ENCODE measurements at regions not wholly inside any gene's neighbourhood (a gene's known extent, or its start where the extent isn't known, plus 50 kb on each side); places are given as distances from the start of the nearest gene placed in this dataset.

DNA sequence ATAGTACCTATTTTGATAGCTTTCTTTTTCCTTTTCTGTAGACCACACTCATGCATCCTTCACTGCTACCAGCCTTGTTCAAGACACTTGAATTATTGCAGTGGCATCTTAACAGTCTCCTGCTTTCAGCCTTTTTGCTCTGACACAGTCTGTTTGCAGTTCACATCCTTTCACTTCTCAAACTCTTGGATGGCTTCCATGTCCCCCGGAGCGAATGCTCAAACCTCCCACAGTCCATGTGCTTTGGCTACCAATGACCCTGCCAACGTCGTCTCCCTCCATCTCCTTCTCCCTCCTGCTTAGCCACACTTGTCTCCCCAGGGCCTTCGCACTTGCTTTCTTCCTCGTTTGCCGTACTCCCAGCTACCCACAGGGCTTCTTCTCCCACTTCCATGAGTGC, 270.0 kb upstream of the ZFP64 start:
- Mint-ChIP-seq H3K27ac (no peak overlapping the region), H3K4me1 (peaks cover 7% of the 10 kb centered on the region), H3K4me3 (no peak overlapping the region), H3K27me3 (ENCODE audit: low read depth) (no peaks in the 10 kb centered on the region), H3K36me3 (no peaks in the 10 kb centered on the region), H3K9me3 (peaks cover 23% of the 10 kb centered on the region)
- ChIA-PET POLR2A (no interaction called here), CTCF (no interaction called here)
- DNase-seq (ENCODE audit: low spot score) (no peak), ATAC-seq (no peak)
- no peak for TF ChIP-seq KAT7 (CRISPR knock-in tag; IDR thresholded peaks at IDR 0.05; ENCODE audit: borderline replicate concordance)
- no peak for TF ChIP-seq TCF7 (CRISPR knock-in tag; IDR thresholded peaks at IDR 0.05; ENCODE audit: low read depth)
- no peak for TF ChIP-seq ZNF281 (CRISPR knock-in tag; IDR thresholded peaks at IDR 0.05)
- TF ChIP-seq, protein P1, sequence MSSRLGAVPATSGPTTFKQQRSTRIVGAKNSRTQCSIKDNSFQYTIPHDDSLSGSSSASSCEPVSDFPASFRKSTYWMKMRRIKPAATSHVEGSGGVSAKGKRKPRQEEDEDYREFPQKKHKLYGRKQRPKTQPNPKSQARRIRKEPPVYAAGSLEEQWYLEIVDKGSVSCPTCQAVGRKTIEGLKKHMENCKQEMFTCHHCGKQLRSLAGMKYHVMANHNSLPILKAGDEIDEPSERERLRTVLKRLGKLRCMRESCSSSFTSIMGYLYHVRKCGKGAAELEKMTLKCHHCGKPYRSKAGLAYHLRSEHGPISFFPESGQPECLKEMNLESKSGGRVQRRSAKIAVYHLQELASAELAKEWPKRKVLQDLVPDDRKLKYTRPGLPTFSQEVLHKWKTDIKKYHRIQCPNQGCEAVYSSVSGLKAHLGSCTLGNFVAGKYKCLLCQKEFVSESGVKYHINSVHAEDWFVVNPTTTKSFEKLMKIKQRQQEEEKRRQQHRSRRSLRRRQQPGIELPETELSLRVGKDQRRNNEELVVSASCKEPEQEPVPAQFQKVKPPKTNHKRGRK (CRISPR knock-in tag; IDR thresholded peaks at IDR 0.05; ENCODE audit: borderline replicate concordance): no peak

GRCh38 chr20:52459150-52459549, 267.6 kb upstream of the ZFP64 start:
- H3K4me3 Mint-ChIP-seq: no peak overlapping the region
- no peaks in the 10 kb centered on the region for H3K4me1 Mint-ChIP-seq
- no peaks in the 10 kb centered on the region for H3K27me3 Mint-ChIP-seq (ENCODE audit: low read depth)
- TF ChIP-seq TP53 (CRISPR knock-in tag; IDR thresholded peaks at IDR 0.05) (no peak), JAZF1 (CRISPR knock-in tag; IDR thresholded peaks at IDR 0.05) (no peak), USF1 (CRISPR knock-in tag; IDR thresholded peaks at IDR 0.05) (no peak), NFYB (CRISPR knock-in tag; conservative IDR thresholded peaks at IDR 0.05; ENCODE audit: low read depth) (no peak), ZNF281 (CRISPR knock-in tag; IDR thresholded peaks at IDR 0.05) (no peak), JUN (CRISPR knock-in tag; IDR thresholded peaks at IDR 0.05) (no peak), SP1 (CRISPR knock-in tag; conservative IDR thresholded peaks at IDR 0.05) (no peak), CREM (CRISPR knock-in tag; IDR thresholded peaks at IDR 0.05) (no peak), MLX (CRISPR knock-in tag; IDR thresholded peaks at IDR 0.05) (no peak), ZNF671 (CRISPR knock-in tag; IDR thresholded peaks at IDR 0.05) (no peak), OVOL2 (CRISPR knock-in tag; IDR thresholded peaks at IDR 0.05; ENCODE audit: borderline replicate concordance) (no peak)
- TF ChIP-seq, protein P2, sequence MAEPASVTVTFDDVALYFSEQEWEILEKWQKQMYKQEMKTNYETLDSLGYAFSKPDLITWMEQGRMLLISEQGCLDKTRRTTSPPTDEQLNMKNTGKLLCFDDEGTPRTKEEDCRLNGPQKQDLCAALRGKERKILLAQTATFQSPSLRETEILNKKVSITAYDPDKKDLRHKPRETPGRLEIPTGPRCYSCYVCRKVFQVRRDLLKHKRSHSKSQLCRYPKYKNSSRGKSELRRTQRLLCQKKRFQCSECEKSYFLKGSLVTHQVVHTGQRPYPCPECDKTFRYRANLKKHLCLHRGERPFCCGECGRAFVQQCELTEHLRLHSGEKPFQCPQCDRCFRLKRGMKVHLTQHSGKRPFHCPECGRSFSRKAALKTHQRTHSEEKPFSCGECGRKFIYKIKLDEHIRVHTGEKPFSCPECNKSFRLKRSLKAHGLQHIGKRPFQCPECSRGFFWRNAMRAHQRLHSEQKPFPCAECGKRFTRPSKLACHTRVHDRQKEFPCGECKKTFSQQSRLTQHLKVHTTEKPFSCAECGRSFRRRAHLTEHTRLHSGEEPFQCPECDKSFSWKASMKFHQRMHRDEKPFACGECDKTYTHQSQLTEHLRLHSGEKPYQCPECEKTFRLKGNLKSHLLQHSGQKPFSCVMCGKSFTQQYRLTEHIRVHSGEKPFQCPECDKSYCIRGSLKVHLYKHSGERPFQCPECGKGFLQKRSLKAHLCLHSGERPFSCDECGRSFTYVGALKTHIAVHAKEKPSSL (CRISPR knock-in tag; conservative IDR thresholded peaks at IDR 0.05): no peak
- TF ChIP-seq, protein P3, sequence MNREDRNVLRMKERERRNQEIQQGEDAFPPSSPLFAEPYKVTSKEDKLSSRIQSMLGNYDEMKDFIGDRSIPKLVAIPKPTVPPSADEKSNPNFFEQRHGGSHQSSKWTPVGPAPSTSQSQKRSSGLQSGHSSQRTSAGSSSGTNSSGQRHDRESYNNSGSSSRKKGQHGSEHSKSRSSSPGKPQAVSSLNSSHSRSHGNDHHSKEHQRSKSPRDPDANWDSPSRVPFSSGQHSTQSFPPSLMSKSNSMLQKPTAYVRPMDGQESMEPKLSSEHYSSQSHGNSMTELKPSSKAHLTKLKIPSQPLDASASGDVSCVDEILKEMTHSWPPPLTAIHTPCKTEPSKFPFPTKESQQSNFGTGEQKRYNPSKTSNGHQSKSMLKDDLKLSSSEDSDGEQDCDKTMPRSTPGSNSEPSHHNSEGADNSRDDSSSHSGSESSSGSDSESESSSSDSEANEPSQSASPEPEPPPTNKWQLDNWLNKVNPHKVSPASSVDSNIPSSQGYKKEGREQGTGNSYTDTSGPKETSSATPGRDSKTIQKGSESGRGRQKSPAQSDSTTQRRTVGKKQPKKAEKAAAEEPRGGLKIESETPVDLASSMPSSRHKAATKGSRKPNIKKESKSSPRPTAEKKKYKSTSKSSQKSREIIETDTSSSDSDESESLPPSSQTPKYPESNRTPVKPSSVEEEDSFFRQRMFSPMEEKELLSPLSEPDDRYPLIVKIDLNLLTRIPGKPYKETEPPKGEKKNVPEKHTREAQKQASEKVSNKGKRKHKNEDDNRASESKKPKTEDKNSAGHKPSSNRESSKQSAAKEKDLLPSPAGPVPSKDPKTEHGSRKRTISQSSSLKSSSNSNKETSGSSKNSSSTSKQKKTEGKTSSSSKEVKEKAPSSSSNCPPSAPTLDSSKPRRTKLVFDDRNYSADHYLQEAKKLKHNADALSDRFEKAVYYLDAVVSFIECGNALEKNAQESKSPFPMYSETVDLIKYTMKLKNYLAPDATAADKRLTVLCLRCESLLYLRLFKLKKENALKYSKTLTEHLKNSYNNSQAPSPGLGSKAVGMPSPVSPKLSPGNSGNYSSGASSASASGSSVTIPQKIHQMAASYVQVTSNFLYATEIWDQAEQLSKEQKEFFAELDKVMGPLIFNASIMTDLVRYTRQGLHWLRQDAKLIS (CRISPR knock-in tag; IDR thresholded peaks at IDR 0.05; ENCODE audit: borderline replicate concordance): no peak
- TF ChIP-seq, protein P4, sequence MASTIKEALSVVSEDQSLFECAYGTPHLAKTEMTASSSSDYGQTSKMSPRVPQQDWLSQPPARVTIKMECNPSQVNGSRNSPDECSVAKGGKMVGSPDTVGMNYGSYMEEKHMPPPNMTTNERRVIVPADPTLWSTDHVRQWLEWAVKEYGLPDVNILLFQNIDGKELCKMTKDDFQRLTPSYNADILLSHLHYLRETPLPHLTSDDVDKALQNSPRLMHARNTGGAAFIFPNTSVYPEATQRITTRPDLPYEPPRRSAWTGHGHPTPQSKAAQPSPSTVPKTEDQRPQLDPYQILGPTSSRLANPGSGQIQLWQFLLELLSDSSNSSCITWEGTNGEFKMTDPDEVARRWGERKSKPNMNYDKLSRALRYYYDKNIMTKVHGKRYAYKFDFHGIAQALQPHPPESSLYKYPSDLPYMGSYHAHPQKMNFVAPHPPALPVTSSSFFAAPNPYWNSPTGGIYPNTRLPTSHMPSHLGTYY (CRISPR knock-in tag; IDR thresholded peaks at IDR 0.05): no peak
- TF ChIP-seq, protein P5, sequence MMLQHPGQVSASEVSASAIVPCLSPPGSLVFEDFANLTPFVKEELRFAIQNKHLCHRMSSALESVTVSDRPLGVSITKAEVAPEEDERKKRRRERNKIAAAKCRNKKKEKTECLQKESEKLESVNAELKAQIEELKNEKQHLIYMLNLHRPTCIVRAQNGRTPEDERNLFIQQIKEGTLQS (CRISPR knock-in tag; conservative IDR thresholded peaks at IDR 0.05): no peak
- no peak overlapping the region for H3K27ac Mint-ChIP-seq
- no peak for ATAC-seq
- peaks cover 15% of the 10 kb centered on the region for H3K9me3 Mint-ChIP-seq
- CTCF ChIA-PET: no interaction called here
- POLR2A ChIA-PET: no interaction called here
- H3K36me3 Mint-ChIP-seq: no peaks in the 10 kb centered on the region
- DNase-seq (ENCODE audit: low spot score): no peak

Data from WTC11 (cell line).